ENCODE measurements at regions not wholly inside any gene's neighbourhood (a gene's known extent, or its start where the extent isn't known, plus 50 kb on each side); places are given as distances from the start of the nearest gene placed in this dataset.
"Not testable (repeated sequence)": the region's sequence is repeated elsewhere in the genome, so short reads cannot be mapped to it uniquely, and the experiment has no call there.

DNA sequence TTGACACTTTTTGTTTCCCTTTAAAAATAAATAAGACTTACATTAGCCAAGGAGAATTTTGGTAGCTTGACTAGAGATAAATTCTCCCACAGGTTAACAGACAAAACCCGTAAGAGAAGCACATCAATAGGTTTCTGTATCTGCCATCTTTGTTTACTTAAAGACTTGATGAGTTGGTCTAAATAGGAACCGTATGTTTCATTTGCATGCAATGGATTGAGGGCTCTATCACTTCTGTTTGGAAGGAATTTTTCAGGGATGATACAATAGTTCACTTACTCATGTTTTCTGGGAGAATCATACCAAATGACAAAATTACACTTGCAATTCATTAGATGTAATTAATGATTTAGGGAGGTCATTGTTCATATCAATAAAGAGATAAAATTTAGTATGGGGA lies 631.5 kb upstream of the NR2F2 start:
- no peak for DNase-seq (ENCODE audit: low spot score)

DNA sequence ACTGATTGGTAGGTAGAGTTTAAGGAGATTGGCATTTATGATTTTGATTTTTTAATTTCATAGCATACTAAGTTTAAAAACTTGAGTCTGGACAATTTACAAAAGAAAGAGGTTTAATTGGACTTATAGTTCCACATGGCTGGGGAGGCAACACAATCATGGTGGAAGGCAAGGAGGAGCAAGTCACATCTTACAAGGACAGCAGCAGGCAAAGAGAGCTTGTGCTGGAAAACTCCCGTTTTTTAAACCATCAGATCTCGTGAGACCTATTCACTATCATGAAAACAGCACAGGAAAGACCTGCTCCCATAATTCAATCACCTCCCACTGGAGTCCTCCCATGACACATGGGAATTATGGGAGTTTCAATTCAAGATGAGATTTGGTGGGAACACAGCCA lies 630.9 kb upstream of the NR2F2 start:
- DNase-seq (ENCODE audit: low spot score) = no peak

DNA sequence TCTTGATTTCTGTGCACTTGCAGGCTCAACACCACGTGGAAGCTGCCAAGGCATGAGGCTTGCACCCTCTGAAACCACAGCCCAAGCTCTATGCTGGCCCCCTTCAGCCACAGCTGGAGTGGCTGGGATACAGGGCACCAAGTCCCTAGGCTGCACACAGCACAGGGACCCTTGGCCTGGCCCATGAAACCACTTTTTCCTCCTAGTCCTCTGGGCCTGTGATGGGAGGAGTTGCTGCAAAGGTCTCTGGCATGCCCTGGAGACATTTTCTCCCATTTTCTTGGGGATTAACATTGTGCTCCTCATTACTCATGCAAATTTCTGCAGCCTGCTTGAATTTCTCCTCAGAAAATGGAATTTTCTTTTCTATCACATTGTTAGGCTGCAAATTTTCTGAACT lies 629.8 kb upstream of the NR2F2 start:
- DNase-seq (ENCODE audit: low spot score) = not testable (repeated sequence)

DNA sequence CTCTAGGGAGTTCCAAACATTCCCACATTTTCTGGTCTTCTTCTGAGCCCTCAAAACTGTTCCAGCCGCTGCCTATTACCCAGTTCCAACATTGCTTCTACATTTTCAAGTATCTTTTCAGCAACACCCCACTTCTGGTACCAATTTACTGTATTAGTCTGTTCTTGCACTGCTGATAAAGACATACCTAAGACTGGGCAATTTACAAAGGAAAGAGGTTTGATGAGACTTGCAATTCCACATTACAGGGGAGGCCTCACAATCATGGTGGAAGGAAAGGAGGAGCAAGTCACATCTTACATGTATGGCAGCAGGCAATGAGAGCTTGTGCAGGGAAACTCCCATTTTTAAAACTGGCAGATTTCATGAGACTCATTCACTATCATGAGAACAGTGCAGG lies 629.1 kb upstream of the NR2F2 start:
- DNase-seq (ENCODE audit: low spot score) = no peak

DNA sequence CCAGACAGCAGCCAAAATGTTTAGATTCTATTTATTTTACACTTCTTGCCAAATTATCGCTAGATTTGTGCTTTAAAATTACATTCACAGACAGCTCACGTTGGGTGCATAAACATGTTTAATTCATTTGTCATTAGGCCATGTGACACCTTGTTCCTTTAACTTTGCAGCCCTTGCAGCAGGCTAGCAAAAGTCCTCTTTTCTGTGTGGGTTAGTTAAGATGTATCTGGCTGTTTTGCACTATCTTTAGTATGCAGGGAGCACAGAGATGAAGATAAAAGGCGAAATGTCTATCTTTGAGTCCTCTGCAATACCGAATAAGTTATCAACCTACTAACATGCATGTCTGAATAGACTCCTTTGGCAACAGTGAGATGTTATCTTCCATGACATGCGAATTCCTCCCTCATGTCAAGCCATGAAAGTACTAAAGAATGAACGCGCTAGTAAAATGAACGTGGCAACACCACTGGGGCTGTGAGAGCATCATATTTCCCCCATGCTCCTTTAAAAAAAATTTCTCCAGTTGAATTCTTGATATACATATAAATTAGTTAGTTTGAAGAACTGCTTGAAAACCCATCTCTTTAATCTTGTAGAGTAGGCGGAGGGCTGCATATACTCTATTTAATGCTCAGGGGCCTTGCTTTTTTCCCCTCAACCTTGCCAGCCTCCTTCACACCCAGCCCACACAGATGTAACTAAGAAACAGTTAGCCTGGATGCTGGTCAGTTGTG lies 620.4 kb upstream of the NR2F2 start:
- DNase-seq (ENCODE audit: low spot score) = no peak

DNA sequence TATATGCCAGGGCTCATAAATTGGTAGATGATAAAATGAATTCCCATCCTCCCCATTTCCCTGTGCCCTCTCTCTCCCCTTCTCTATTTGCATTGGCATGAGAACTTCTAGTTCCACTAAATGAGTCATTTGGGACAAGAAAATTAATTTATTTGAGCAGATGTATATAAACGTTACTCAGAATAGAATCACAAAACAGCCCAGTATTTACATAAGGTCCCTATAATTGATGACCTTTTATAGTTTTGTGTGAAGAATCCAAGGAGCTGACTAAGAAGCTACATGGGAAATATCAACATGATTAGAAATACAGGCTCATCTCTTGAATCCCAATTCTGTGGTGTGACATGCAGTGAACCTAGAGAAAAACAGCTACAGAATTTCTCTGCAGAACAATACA lies 617.7 kb upstream of the NR2F2 start:
- no peak for DNase-seq (ENCODE audit: low spot score)

DNA sequence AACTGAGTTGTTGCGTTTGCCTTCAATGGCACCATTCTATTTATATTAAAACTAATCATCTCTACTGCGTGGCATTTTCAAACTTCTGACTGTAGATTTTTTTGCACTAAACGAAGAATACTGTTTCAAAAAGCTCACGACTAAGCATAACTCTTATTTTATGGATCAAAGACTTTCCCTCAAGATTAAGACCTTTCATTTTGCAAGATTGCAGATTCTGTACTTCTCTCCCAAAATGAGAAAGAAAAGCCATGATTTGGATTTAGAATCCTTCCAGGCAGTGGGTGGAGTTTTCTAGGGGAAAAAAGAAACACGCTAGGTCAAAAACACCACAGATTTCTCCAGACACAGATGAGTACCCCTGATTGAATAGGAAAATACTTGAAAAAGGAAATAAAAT lies 617.2 kb upstream of the NR2F2 start:
- DNase-seq (ENCODE audit: low spot score) = no peak

DNA sequence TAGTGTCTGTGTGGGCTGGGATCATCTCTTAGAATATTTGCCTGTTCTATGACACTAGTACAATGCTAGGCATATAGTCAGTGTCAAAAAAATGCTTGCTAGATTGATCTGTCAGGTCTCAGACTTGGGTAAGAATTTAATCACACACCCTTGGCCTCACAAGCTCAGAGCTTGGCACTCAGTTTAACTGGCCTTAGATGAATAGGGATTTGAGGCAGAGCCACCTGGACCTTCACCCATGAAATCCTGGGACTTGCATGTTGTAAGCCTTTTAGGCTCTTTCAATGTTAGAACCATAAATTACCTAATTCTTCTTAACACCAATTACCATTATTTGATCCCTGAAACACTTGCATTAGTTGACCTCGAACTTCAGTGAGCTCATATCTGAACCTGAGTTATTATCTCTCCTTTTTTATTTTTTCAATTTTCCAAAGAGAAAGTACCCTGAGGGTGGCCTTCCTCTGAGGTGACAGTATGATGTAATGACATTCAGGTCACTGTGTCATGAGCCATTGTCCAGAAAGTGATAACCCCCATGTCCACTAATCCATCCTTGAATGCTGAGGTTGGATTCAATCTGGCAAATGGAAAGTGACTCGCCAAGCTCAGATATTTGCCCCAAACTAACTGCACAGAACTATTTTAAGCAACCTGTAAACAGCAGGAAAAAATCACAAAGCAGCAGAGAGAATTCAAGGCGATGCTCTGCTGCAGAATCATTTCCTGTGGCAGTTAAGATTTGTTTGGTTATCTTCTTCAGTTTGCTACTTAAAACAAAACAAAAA lies 615.2 kb upstream of the NR2F2 start:
- DNase-seq (ENCODE audit: low spot score) = no peak

DNA sequence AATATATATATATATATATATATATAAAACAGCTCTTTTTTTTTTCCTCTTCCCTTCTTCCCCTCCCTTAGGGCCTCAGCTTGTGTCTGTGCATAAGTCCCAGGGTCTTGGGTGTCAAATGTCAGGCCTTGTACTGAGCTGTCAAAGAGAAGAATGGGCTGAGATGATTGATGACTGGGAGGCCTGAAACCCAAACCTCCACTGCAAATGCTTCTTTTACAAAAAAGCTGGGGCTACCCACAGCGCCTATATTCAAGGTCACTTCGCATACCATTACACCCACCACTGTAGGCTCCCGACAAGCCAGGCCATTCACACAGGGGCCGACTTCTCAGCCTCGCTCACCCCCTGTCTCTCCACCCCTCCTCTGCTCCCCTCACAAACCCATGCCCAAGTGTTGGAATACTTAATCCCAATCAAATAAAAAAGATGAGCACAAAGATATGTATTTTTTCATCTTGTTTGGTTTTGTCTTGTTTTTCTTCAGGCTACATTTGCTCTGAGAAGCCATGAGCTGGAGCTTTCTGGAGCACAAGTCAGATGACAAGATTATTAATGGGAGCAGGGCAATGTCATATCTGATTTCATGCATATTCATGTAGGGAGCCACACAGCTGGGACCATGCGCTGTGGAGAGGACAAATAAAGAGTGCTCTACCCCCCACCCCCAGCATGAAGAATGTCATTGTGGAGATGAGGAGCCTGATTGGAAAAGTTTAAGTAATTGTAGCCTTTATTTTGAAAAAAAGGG lies 614.4 kb upstream of the NR2F2 start:
- DNase-seq (ENCODE audit: low spot score) = no peak

DNA sequence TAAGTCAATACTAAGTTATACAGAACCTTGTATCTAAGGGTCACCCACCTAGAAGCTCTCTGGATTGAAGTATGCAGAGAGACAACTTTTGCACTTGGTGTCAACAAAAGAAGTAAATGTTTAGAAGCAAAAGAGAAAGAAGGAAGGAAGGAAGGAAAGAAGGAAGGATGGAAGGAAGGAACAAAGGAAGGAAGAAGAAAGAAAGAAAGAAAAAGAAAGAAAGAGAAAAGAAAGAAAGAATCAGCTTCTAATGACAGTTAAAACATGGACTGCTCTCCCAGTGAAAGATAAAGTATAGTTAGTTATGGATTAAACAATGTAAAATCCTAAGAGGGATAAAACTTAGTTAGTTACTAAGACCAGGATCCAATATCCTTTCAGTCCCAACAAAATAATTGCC lies 613.8 kb upstream of the NR2F2 start:
- no peak for DNase-seq (ENCODE audit: low spot score)

DNA sequence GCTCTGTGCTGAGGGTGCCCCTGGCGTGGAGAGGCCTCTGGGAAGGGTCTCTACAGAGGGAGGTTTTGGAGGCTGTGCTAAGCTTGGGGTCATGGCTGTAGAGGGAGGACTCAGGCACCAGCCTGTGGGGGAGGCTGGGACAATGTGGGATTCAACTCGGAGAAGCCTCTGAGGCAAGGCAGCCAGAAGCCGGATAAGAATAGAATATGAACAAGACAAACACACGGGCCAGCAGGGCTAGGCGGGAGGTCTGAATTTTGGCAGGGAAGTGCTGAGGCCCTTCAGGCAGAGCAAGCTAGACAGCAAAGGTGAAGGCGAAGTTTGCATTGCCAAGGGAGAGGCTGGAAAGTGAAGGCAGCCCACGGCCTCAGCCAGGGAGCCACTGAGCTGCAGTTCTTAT lies 612.1 kb upstream of the NR2F2 start:
- DNase-seq (ENCODE audit: low spot score) = no peak

DNA sequence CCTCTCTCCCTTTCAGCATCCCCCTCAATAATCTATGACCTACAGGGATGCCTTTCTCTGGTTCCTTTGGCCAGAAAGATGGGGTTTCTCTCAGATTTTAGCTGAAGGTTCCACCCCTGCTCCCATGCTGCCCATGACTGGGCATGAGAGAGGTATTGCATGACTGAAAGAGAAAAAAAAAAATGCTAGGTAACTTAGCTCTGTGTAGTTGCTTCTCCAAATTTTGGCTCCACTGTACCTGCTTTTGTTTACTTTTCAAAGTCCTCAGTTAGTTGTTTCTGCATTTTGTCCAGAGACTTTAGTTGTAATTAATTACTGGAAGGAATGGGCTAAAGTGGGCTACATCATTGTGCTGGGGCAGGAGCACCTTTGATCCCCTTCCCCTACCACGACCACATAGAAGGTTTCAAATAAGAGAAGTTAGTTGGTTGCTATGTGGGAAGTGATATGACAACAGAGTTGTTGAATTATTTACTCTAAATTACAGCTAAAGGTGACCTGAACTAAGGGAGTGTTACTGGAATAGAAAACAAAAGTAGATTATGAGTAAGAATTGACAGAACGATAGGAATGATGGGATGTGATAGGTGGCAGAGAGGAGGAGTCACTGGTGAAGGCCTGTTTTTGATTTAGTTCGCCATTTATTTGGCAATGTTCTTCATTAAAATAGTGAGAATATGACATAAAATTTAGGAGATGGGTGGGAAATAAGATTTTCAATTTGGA lies 605.4 kb upstream of the NR2F2 start:
- DNase-seq (ENCODE audit: low spot score) = no peak

DNA sequence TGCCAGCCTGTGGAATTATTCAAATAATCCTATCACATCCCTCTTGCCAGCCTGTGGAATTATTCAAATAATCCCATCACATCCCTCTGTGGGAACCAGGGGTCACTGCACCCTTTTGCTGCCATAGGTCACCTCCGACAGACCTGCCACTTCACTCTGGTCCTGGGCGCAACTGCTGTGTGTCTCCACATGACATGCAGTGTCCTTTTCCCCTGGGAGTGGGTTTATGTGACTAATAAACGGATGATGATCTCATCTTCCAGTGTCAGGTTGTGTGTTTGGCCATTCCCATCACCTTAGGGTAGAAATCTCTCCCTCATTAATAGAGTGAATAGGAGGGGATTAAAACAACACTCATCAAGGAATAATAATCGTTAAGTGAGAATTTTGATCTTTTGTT lies 603.6 kb upstream of the NR2F2 start:
- no peak for DNase-seq (ENCODE audit: low spot score)

DNA sequence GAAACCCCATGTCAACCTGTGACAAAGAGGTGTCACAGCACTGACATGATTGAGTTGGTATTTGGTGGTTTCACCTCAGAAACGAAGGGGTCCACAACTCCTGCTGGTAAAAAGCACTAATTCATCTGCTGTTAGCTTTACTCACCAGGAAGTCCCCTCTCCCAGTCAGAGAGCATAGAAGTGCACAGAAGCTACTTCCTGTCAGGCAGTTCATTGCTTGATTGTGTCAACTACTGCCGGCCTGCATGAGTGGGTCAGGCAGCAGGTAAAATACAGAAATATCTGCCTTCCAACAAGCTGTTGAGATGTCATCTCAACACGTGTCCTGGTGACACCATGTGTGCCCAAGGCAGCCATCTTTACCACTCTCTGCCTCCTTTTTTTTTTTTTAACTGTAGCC lies 596.6 kb upstream of the NR2F2 start:
- DNase-seq (ENCODE audit: low spot score) = no peak

DNA sequence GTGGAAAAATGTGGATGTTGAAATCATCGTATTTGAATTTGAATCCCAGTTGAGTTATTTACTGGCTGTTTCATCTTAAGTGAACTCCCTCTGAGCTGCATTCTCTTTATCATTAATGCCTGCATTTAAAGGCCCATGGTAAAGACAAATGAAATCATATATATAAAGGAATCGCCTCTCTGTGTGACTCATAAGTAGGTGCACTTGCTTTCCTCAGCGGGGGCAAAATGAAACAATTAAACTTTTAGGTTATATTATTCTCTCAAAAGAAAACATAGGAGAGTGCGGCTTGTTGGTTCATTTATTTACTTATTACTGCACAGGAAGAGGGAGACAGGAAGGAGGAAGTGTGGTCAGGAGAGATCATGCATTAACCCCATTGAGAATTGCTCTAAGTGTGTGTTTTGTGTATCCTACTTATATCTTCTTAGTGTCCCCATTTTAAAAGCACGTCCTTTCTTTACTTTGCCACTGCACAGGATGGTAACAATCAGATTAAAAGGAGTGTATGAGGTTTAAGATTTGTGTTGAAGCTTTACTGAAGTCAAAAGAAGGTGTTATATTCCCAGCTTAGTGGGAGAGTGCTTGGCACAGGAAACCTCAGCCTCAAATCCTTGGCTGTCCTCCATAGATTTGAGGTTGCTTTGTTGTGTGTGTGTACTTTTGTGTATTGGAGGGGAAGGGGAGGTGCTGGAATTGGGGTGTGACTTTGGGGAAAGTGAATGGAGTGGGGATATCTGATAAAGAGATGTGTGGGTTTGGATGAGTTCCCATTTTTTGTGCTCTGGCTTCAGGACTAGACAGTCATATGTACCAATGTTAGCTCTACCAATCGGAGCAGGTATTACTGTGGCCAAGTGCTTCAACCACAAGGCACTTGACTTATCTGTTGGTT lies 595.8 kb upstream of the NR2F2 start:
- DNase-seq (ENCODE audit: low spot score) = no peak

DNA sequence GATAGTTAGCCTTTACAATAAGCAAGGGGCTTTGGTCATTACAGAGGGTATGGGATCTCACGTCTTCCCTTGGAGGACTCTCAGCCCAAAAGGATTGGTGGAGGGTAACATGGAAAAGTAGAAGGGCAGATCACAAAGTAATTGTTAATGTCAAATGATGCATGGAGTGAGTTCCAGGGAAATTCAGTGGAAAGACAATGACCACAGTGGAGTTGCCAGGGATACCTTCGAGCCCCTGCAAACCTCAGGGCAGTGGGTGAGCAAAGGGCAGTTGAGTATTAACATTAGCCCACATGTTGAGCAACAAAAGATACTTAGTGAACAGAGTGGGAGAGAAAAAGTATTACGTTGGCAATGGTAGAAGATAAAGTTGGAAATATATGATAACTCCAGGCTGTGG lies 593.4 kb upstream of the NR2F2 start:
- DNase-seq (ENCODE audit: low spot score) = no peak

DNA sequence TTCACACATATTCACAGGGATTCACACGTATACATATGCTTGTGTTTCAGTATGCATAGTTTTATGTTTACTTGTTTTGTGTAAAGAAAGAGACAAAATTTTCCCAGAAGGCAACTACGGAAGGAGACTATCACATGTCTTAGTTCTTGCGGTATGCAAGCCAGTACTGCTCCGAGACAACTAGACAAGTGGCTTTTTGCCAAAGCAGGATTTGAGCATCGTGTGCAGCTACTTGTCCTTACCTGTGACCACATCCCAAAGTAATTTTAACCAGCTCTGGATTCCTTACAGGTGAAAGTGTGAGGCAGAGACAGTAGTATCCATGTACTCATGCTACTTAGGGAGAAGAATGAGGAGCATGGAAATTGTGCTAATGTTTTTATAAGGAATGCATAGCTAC lies 591.4 kb upstream of the NR2F2 start:
- DNase-seq (ENCODE audit: low spot score) = no peak

DNA sequence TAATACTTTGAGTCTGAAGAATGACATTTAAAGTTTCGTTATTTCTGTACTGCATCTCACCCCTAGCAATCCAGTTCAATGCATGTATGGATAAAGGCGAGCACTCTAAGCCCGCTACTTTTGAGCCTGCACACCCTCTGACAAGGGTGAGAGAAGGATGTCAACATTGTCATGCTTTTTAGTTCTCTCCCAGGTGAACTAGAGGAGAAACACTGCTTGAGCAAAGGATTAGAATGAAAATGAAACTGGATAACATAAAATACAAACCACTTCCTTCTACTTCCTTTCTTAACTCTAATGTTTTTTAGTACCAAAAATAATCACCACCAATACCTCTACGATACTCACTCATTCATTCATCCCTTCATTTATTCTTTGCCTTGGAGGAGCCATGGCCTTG lies 588.7 kb upstream of the NR2F2 start:
- DNase-seq (ENCODE audit: low spot score) = no peak

DNA sequence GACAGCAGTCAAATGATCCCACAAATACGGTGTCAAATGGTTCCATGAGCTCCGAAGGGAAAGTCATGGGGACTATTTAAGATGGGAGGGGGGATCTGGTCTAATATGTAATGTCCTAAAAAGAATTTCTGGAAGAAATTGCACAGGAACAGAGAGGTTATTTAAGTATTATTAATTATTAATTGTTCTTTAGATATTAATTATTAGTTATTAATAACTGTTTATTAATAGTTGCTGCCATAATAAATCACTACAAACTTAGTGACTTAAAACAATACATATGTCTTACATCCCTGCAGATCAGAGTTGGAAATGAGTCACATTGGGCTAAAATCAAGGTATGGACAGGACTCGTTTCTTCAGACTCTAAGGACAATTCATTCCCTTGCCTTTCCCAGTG lies 588.2 kb upstream of the NR2F2 start:
- no peak for DNase-seq (ENCODE audit: low spot score)

DNA sequence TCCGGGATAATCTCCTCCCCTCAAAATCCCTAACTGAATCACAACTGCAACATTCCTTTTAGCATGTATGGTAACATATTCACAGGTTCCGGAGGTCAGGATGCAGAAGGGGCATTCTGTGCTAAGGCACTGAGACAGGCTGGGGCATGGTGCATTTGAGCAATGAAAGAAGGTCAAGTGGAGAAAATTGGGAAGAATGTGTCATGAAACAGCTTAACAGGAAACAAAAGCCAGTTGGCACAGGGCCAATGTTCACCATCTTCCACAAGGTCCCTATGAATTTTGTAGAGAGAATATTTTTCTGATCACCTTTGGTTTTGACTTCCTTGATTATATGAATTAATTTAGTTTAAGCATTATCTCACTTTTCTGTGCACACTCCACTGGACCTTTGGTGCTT lies 587.7 kb upstream of the NR2F2 start:
- no peak for DNase-seq (ENCODE audit: low spot score)

DNA sequence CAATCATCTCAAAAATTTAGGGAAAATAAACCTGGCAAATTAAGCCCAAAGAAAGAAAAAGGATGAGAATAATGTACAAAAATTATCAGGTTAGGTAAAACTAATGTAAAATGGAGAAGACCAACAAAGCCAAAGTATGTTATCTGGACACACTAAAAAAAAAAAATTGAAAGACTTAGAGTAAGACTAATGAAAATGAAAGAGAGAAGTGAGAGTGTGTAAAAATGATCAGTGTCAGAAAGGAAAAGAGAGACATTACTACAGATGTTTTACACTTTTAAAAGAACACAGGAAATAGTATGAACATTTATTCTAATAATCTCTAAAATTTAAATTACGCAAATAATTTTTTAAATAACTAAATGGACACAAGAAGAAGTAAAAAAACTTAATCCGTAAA lies 573.3 kb upstream of the NR2F2 start:
- no peak for DNase-seq (ENCODE audit: low spot score)

Data from COLO829 (cell line).